Activated CD4-positive, alpha-beta T cell treated with anti-CD3 and anti-CD28 coated beads for 36 hours (primary cell): ENCODE measurements at regions not wholly inside any gene's neighbourhood (a gene's known extent, or its start where the extent isn't known, plus 50 kb on each side); places are given as distances from the start of the nearest gene placed in this dataset.
"Not testable (repeated sequence)": the region's sequence is repeated elsewhere in the genome, so short reads cannot be mapped to it uniquely, and the experiment has no call there.

Experiments used
- ATAC-seq: fragments of 200-7000 bp; cut with Tn5 transposase; one replicate; pipeline ENCODE4 v1.10.0; 2021; ENCODE audit warnings: mild to moderate bottlenecking, moderate library complexity
- CTCF ChIA-PET: fragments of 350-600 bp; sonication (Branson Sonifier 250); formaldehyde crosslinking; loops from one replicate; lab custom pipeline; 2021; ENCODE audit warnings: antibody characterized with exemption; lab: Charles Lee
- POLR2A ChIA-PET: fragments of 350-600 bp; sonication (Branson Sonifier 250); formaldehyde crosslinking; loops from one replicate; lab custom pipeline; 2021; ENCODE audit warnings: antibody characterized with exemption, inconsistent platforms; lab: Charles Lee
- DNase-seq: peaks from one replicate; pipeline ENCODE4 v3.0.0-alpha.2; 2020
- H3K27ac Mint-ChIP-seq: one replicate; pipeline ENCODE4 v1.8.0; 2021; ENCODE audit warnings: mixed read lengths
- H3K27me3 Mint-ChIP-seq: one replicate; pipeline ENCODE4 v1.8.0; 2021; ENCODE audit warnings: mixed read lengths
- H3K36me3 Mint-ChIP-seq: one replicate; pipeline ENCODE4 v1.8.0; 2021; ENCODE audit warnings: low read depth, mixed read lengths
- H3K4me1 Mint-ChIP-seq: one replicate; pipeline ENCODE4 v1.8.0; 2021; ENCODE audit warnings: mixed read lengths
- H3K4me3 Mint-ChIP-seq: one replicate; pipeline ENCODE4 v1.8.0; 2021; ENCODE audit warnings: mild to moderate bottlenecking, moderate library complexity, mixed read lengths
- H3K9me3 Mint-ChIP-seq: one replicate; pipeline ENCODE4 v1.8.0; 2021; ENCODE audit warnings: low read depth, mixed read lengths
- intact Hi-C, 2 experiments: fragments of 100-400 bp; cut with DNase I in 1 of 2; cut with micrococcal nuclease in 1 of 2; formaldehyde crosslinking; loops; one replicate each; pipeline versions ENCODE4 v1.14.2 to v1.15.1; 2022 to 2024; cut with DNase I, micrococcal nuclease

DNA sequence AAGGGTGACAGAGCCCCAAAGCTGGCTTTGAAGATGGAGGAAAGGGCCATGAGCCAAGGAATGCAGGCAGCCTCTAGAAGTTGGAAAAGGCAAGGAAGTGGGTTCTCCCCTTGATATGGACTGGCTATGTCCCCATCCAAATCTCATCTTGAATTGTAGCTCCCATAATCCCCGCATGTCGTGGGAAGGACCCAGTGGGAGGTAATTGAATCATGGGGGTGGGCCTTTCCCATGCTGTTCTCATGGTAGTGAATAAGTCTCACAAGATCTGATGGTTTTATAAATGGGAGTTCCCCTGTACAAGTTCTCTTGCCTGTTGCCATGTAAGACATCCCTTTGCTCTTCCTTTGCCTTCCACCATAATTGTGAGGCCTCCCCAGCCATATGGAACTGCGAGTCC lies 65.0 kb upstream of the NANOS1 start:
- CTCF ChIA-PET, DNase-seq, H3K9me3 Mint-ChIP-seq, H3K27ac Mint-ChIP-seq, H3K4me1 Mint-ChIP-seq, POLR2A ChIA-PET, intact Hi-C loops, H3K4me3 Mint-ChIP-seq, H3K36me3 Mint-ChIP-seq, ATAC-seq: not testable (repeated sequence)
- H3K27me3 Mint-ChIP-seq, result peaks cover 11% of the 10 kb centered on the region

DNA sequence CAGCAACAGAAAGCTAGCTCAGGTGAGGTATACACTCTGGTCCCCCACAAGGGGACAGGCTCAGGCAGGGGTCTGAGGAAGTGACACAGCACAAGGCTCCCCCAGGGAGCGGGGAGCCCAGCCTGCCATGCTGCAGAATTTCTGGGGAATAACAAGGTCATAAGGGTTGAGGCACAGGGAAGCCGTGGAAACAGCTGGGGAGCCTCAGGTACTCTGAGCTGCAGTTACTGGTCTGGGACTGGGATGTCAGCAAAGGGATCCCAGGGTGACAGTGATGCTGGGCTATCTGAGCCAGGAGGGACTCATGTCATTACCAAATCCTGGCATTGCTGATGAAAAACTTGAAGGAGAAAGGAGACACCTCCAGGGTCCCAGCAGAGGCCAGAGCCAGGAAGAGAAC lies 64.4 kb upstream of the NANOS1 start:
- ATAC-seq, result no peak
- no peak overlapping the region for H3K27ac Mint-ChIP-seq
- H3K9me3 Mint-ChIP-seq, result no peaks in the 10 kb centered on the region
- no peaks in the 10 kb centered on the region for H3K4me1 Mint-ChIP-seq
- intact Hi-C loops, result no loop called here
- CTCF ChIA-PET, result no interaction called here
- peaks cover 11% of the 10 kb centered on the region for H3K27me3 Mint-ChIP-seq
- no peak overlapping the region for H3K4me3 Mint-ChIP-seq
- DNase-seq, result no peak
- POLR2A ChIA-PET, result no interaction called here
- H3K36me3 Mint-ChIP-seq, result no peaks in the 10 kb centered on the region

DNA sequence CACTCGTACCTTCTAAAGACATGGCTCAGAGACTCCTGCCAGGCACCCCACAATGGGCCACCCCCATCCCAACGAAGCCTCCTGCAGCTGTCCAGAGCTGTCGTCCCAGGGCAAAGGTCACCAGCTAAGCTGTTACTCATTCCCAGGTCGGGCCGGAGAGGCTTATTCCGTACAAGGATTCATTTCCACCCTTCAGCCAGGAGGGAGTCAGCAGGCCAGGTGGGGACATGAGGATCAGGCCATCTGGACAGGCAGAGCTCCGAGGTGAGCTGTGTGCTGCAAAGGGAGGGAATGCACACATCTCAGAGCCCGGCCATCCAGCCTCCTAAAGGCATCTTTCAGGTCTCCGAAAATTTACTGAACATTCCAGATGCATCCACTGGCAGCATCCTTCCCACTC lies 63.9 kb upstream of the NANOS1 start:
- DNase-seq (no peak), ATAC-seq (no peak)
- Mint-ChIP-seq H3K4me1 (no peaks in the 10 kb centered on the region), H3K27ac (no peak overlapping the region), H3K4me3 (no peak overlapping the region), H3K27me3 (peaks cover 11% of the 10 kb centered on the region), H3K36me3 (no peaks in the 10 kb centered on the region), H3K9me3 (no peaks in the 10 kb centered on the region)
- ChIA-PET POLR2A (no interaction called here), CTCF (no interaction called here)
- intact Hi-C loops, result no loop called here

DNA sequence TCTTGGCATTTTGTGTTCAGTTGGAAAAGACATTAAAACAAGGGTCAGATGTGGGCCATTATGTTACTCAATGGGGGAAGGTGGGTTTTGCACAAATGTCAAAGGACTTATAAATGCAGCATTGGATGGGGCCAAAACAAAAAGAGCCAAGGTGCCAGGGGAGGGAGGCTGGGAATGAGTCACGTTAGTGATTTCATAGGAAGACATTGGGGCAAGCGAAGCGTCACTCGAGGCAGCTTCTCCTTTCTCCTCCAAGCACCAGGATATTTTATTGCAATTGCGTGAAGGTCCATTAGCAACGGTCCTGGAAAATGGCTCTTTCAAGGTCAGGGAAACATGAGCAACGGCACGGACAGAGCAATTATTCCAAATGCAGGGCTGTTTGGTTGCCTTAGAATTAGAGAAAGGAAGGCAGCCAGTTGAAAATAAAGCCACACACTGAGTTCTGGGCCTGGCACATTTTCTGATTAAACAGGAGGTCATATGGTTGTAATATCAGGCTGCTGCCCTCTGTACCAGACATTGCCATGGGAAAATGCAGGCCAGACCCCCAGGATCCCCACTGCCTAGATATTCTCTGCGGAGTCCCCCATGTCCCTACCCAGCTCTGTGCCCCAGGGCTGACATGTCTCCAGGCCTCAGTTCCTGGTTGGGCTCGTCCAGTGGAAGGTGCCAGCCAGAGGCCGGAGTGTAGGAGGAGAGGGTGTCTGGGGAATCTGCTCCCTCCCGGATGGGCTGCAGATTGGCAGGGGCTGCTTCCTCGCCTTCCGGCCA lies 63.3 kb upstream of the NANOS1 start:
- no peak overlapping the region for H3K27ac Mint-ChIP-seq
- H3K4me3 Mint-ChIP-seq, result no peak overlapping the region
- ATAC-seq, result no peak
- no peaks in the 10 kb centered on the region for H3K36me3 Mint-ChIP-seq
- peaks cover 11% of the 10 kb centered on the region for H3K27me3 Mint-ChIP-seq
- ChIA-PET POLR2A (no interaction called here), CTCF (no interaction called here)
- DNase-seq, result no peak
- H3K9me3 Mint-ChIP-seq, result no peaks in the 10 kb centered on the region
- no peaks in the 10 kb centered on the region for H3K4me1 Mint-ChIP-seq
- intact Hi-C loops, result no loop called here

- no peaks in the 10 kb centered on the region for H3K36me3 Mint-ChIP-seq
- no peaks in the 10 kb centered on the region for H3K4me1 Mint-ChIP-seq
- peaks cover 11% of the 10 kb centered on the region for H3K27me3 Mint-ChIP-seq
- no peak for ATAC-seq
- H3K27ac Mint-ChIP-seq, result no peak overlapping the region
- CTCF ChIA-PET, result no interaction called here
- no peak for DNase-seq
- intact Hi-C loops, result no loop called here
- POLR2A ChIA-PET, result no interaction called here
- no peaks in the 10 kb centered on the region for H3K9me3 Mint-ChIP-seq
- no peak overlapping the region for H3K4me3 Mint-ChIP-seq
Measured at GRCh38 chr10:118966850-118967125, 62.7 kb upstream of the NANOS1 start.

GRCh38 chr10:118967160-118967559 lies 62.4 kb upstream of the NANOS1 start:
- intact Hi-C loops, result no loop called here
- ATAC-seq (no peak), DNase-seq (no peak)
- H3K36me3 Mint-ChIP-seq, result no peaks in the 10 kb centered on the region
- no peaks in the 10 kb centered on the region for H3K9me3 Mint-ChIP-seq
- ChIA-PET CTCF (no interaction called here), POLR2A (no interaction called here)
- H3K4me3 Mint-ChIP-seq, result no peak overlapping the region
- H3K27me3 Mint-ChIP-seq, result peaks cover 11% of the 10 kb centered on the region
- no peaks in the 10 kb centered on the region for H3K4me1 Mint-ChIP-seq
- no peak overlapping the region for H3K27ac Mint-ChIP-seq

- H3K36me3 Mint-ChIP-seq, result no peaks in the 10 kb centered on the region
- no peak for DNase-seq
- no peak for ATAC-seq
- ChIA-PET CTCF (no interaction called here), POLR2A (no interaction called here)
- no peaks in the 10 kb centered on the region for H3K9me3 Mint-ChIP-seq
- H3K4me3 Mint-ChIP-seq, result no peak overlapping the region
- H3K4me1 Mint-ChIP-seq, result no peaks in the 10 kb centered on the region
- H3K27me3 Mint-ChIP-seq, result peaks cover 11% of the 10 kb centered on the region
- intact Hi-C loops, result no loop called here
- no peak overlapping the region for H3K27ac Mint-ChIP-seq
Measured at GRCh38 chr10:118968060-118968459, 61.5 kb upstream of the NANOS1 start.

DNA sequence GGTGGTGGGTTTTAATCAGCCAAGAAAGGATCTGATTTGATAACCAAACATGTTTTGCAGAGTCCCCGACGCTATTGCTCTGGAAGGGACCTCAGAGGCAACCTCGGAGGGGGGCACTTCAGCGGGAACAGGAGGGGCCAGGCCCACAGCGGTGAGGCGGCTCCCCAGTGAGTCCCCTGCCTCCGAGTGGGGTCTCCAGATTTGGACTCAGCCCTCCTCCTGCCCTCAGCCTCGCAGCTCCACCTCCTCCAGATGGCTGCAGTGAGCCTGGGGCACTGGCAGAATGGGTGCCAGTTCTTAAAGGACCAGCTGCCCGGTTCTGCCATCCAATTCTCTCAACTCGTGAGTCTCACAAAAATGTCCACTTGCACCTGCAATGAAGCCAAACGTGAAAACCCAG lies 61.0 kb upstream of the NANOS1 start:
- ChIA-PET POLR2A (no interaction called here), CTCF (no interaction called here)
- Mint-ChIP-seq H3K4me1 (no peaks in the 10 kb centered on the region), H3K9me3 (peaks cover under 1% of the 10 kb centered on the region), H3K36me3 (no peaks in the 10 kb centered on the region), H3K4me3 (no peak overlapping the region), H3K27ac (no peak overlapping the region), H3K27me3 (peaks cover 11% of the 10 kb centered on the region)
- DNase-seq (no peak), ATAC-seq (no peak)
- intact Hi-C loops, result no loop called here

DNA sequence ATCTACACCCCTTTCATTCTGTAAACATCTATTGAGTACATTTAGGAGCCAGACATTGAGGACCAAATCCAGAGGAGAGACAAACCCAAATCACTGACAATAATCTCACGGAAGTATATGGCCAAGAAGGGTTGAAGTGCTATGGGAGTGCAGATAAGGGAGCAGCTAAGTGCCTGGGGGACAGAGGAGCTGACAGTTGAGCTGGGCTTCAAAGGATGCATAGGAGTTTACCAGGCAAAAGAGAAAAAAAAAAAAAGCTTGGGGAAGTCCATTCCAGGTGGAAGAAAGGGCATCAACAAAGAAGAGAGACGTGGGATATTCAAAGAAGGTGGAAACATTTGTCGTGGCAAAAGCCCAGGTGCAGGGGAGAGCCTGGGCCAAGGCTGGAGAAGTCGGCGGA lies 60.5 kb upstream of the NANOS1 start:
- H3K9me3 Mint-ChIP-seq, result peaks cover 3% of the 10 kb centered on the region
- POLR2A ChIA-PET, result no interaction called here
- DNase-seq (no peak), ATAC-seq (no peak)
- CTCF ChIA-PET, result no interaction called here
- peaks cover 11% of the 10 kb centered on the region for H3K27me3 Mint-ChIP-seq
- intact Hi-C loops, result no loop called here
- no peak overlapping the region for H3K27ac Mint-ChIP-seq
- no peaks in the 10 kb centered on the region for H3K36me3 Mint-ChIP-seq
- no peak overlapping the region for H3K4me3 Mint-ChIP-seq
- H3K4me1 Mint-ChIP-seq, result no peaks in the 10 kb centered on the region

DNA sequence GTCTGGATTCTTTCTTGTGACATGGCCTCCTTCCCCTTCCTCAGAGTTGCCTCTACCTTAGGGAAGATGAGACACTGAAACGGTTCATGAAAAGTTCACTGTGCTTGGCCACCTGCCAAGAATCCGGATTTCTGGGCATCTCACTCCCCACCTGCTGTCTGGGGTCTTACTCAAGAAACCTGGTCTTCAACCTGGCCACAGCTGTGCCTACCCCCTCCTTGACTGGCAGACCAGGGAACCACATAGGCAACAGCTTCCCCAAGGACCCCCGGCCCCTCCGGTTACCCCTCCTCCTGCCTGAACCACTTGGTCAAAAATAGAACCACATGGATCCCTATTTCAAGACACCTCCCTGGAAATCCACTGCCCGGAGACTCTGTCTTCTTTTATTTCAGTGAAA lies 58.7 kb upstream of the NANOS1 start:
- CTCF ChIA-PET, result no interaction called here

GRCh38 chr10:118971187-118971586 lies 58.3 kb upstream of the NANOS1 start:
- H3K27me3 Mint-ChIP-seq, result peaks cover 12% of the 10 kb centered on the region
- no peak overlapping the region for H3K27ac Mint-ChIP-seq
- no peaks in the 10 kb centered on the region for H3K36me3 Mint-ChIP-seq
- no peak for DNase-seq
- intact Hi-C loops, result no loop called here
- POLR2A ChIA-PET, result no interaction called here
- H3K4me1 Mint-ChIP-seq, result no peaks in the 10 kb centered on the region
- no peak for ATAC-seq
- no peak overlapping the region for H3K4me3 Mint-ChIP-seq
- H3K9me3 Mint-ChIP-seq, result peaks cover 3% of the 10 kb centered on the region
- CTCF ChIA-PET, result no interaction called here

More for the DNA sequence above, 58.7 kb upstream of the NANOS1 start:
- H3K27ac Mint-ChIP-seq, result no peak overlapping the region
- no peaks in the 10 kb centered on the region for H3K36me3 Mint-ChIP-seq
- H3K9me3 Mint-ChIP-seq, result peaks cover 3% of the 10 kb centered on the region
- H3K4me3 Mint-ChIP-seq, result no peak overlapping the region
- intact Hi-C loops, result no loop called here
- ATAC-seq (no peak), DNase-seq (no peak)
- POLR2A ChIA-PET, result no interaction called here
- peaks cover 15% of the 10 kb centered on the region for H3K27me3 Mint-ChIP-seq
- no peaks in the 10 kb centered on the region for H3K4me1 Mint-ChIP-seq

GRCh38 chr10:118971876-118972275 lies 57.6 kb upstream of the NANOS1 start:
- Mint-ChIP-seq H3K4me1 (no peaks in the 10 kb centered on the region), H3K4me3 (no peak overlapping the region), H3K36me3 (no peaks in the 10 kb centered on the region), H3K27ac (no peak overlapping the region), H3K27me3 (peaks cover 10% of the 10 kb centered on the region), H3K9me3 (peaks cover 3% of the 10 kb centered on the region)
- intact Hi-C loops, result no loop called here
- DNase-seq, result no peak
- ATAC-seq, result no peak
- CTCF ChIA-PET, result interaction anchor here (1.1 kb wide), 1 partner anchor 12 kb away, joined by 4 read pairs; no protein-coding TSS in a partner anchor
- POLR2A ChIA-PET, result no interaction called here

DNA sequence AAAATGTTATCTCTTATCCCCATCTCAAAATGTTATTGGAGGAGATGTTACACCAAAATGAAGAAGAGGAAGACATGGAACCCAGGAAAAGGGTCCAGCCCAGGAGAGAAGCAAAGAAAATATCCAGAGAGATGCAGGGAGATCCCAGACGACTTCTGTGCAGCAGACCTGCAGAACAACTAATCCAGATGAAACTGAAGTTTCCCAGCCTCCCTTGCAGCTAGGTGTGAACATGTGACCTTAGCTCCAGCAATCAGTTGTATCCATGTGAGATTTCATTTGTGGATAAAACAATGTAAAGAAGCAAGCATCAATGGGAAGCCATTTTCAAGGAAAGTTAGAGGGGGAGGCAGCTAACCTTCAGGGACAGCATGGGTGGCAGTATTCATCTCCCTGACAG lies 55.8 kb upstream of the NANOS1 start:
- POLR2A ChIA-PET, result no interaction called here
- Mint-ChIP-seq H3K4me1 (no peaks in the 10 kb centered on the region), H3K4me3 (no peak overlapping the region), H3K36me3 (no peaks in the 10 kb centered on the region), H3K27ac (no peak overlapping the region), H3K27me3 (peaks cover 9% of the 10 kb centered on the region), H3K9me3 (peaks cover 3% of the 10 kb centered on the region)
- ATAC-seq (no peak), DNase-seq (no peak)
- intact Hi-C loops, result no loop called here
- CTCF ChIA-PET, result no interaction called here
